BE2C (cell line): ENCODE measurements at regions not wholly inside any gene's neighbourhood (a gene's known extent, or its start where the extent isn't known, plus 50 kb on each side); places are given as distances from the start of the nearest gene placed in this dataset.

Source experiments
- DNase-seq: peaks from one replicate; pipeline ENCODE4 v3.0.0-alpha.2; 2020
- H3K27me3 ChIP-seq: fragments of 250-450 bp; sonication (Bioruptor Pico); 2 replicates; pipeline ENCODE4 v1.5.1; 2020; ENCODE audit warnings: mild to moderate bottlenecking
- H3K36me3 ChIP-seq: fragments of 250-450 bp; sonication (Bioruptor Pico); 2 replicates; pipeline ENCODE4 v1.5.1; 2020; ENCODE audit warnings: mild to moderate bottlenecking
- H3K4me1 ChIP-seq: fragments of 250-450 bp; sonication (Bioruptor Pico); 2 replicates; pipeline ENCODE4 v1.5.1; 2020
- H3K4me3 ChIP-seq: 2 replicates; pipeline ENCODE4 v1.5.1; 2011; ENCODE audit warnings: low read depth, low read length
- H3K9me3 ChIP-seq: fragments of 250-450 bp; sonication (Bioruptor Pico); 2 replicates; pipeline ENCODE4 v1.5.1; 2020
- CTCF ChIP-seq: IDR thresholded peaks from 2 replicates; pipeline ENCODE4 v1.5.1; 2012; ENCODE audit warnings: mild to moderate bottlenecking, low read depth, low read length

GRCh38 chr13:111017755-111018459, 97.2 kb upstream of the ARHGEF7 start:
- H3K4me1 ChIP-seq = no peaks in the 10 kb centered on the region
- no peaks in the 10 kb centered on the region for H3K36me3 ChIP-seq
- H3K4me3 ChIP-seq = no peak overlapping the region
- TF ChIP-seq CTCF = no peak
- no peaks in the 10 kb centered on the region for H3K9me3 ChIP-seq
- DNase-seq = no peak
- H3K27me3 ChIP-seq = peaks cover 6% of the 10 kb centered on the region; the same call in 1 of the 2 replicates

- Histone ChIP-seq H3K4me1 (no peaks in the 10 kb centered on the region), H3K9me3 (no peaks in the 10 kb centered on the region), H3K27me3 (peaks cover 23% of the 10 kb centered on the region; the same call in 1 of the 2 replicates), H3K4me3 (no peak overlapping the region), H3K36me3 (no peaks in the 10 kb centered on the region)
- no peak for TF ChIP-seq CTCF
- no peak for DNase-seq
Observed at GRCh38 chr13:111013196-111013595, 98.3 kb upstream of the ANKRD10 start.

- Histone ChIP-seq H3K9me3 (no peaks in the 10 kb centered on the region), H3K36me3 (no peaks in the 10 kb centered on the region), H3K4me3 (no peak overlapping the region), H3K4me1 (no peaks in the 10 kb centered on the region), H3K27me3 (peaks cover 23% of the 10 kb centered on the region)
- no peak for TF ChIP-seq CTCF
- DNase-seq = no peak
Observed at GRCh38 chr13:111011899-111012298, 97.0 kb upstream of the ANKRD10 start.

GRCh38 chr13:111008351-111008750, 93.5 kb upstream of the ANKRD10 start:
- TF ChIP-seq CTCF = no peak
- Histone ChIP-seq H3K27me3 (peaks cover 48% of the 10 kb centered on the region), H3K9me3 (no peaks in the 10 kb centered on the region), H3K4me3 (no peak overlapping the region), H3K4me1 (no peaks in the 10 kb centered on the region), H3K36me3 (no peaks in the 10 kb centered on the region)
- DNase-seq = no peak

- Histone ChIP-seq H3K27me3 (peaks cover 59% of the 10 kb centered on the region), H3K9me3 (no peaks in the 10 kb centered on the region), H3K4me1 (no peaks in the 10 kb centered on the region), H3K36me3 (no peaks in the 10 kb centered on the region), H3K4me3 (no peak overlapping the region)
- no peak for DNase-seq
- TF ChIP-seq CTCF = no peak
Observed at GRCh38 chr13:111007209-111007608, 92.3 kb upstream of the ANKRD10 start.

- H3K4me1 ChIP-seq = no peaks in the 10 kb centered on the region
- H3K4me3 ChIP-seq = no peak overlapping the region
- DNase-seq = no peak
- peaks cover 65% of the 10 kb centered on the region for H3K27me3 ChIP-seq
- H3K36me3 ChIP-seq = no peaks in the 10 kb centered on the region
- no peak for TF ChIP-seq CTCF
- H3K9me3 ChIP-seq = no peaks in the 10 kb centered on the region
Observed at GRCh38 chr13:111006506-111007031, 91.7 kb upstream of the ANKRD10 start.
